ENCODE measurements at regions not wholly inside any gene's neighbourhood (a gene's known extent, or its start where the extent isn't known, plus 50 kb on each side); places are given as distances from the start of the nearest gene placed in this dataset.

DNA sequence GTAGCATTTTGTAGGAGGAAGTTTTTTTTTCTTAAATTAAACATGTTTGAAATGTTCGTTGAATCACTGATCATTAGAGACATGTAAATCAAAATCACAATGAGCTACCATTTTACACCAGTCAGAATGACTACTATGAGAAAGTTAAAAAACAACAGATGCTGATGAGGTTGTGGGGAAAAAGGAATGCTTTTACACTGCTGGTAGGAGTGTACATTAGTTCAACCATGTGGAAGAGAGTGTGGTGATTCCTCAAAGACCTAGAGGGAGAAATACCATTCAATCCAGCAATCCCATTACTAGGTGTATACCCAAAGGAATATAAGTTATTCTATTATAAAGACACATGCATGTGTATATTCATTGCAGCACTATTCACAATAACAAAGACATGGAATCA, 122.0 kb upstream of the ARGLU1 start:
- no peaks in the 10 kb centered on the region for H3K27me3 Mint-ChIP-seq (ENCODE audit: low read depth)
- Histone ChIP-seq H2AK5ac (ENCODE audit: insufficient read length, low read length) (no peak overlapping the region), H2BK5ac (ENCODE audit: insufficient read length, low read length) (no peak overlapping the region), H4K91ac (ENCODE audit: insufficient read length, low read depth, low read length) (no peak overlapping the region), H3K14ac (ENCODE audit: insufficient read depth, low read length) (no peak overlapping the region), H3K23ac (ENCODE audit: insufficient read length, low read depth, low read length) (no peak overlapping the region), H3K23me2 (ENCODE audit: insufficient read length, low read depth, low read length, poor library complexity, severe bottlenecking) (no peaks in the 10 kb centered on the region), H3K9ac (ENCODE audit: extremely low read depth, insufficient read length, low read length) (no peak overlapping the region), H3K27me3 (ENCODE audit: insufficient read depth, low read length) (no peaks in the 10 kb centered on the region), H4K20me1 (ENCODE audit: control insufficient read depth, insufficient read depth, insufficient read length) (no peaks in the 10 kb centered on the region), H3K18ac (ENCODE audit: insufficient read length, low read depth, low read length) (no peak overlapping the region), H4K8ac (replicated peaks; ENCODE audit: insufficient read length, low read depth, low read length) (no peak overlapping the region), H2BK120ac (ENCODE audit: low read depth, low read length, poor library complexity, severe bottlenecking) (no peak overlapping the region), H2BK20ac (ENCODE audit: low read depth, low read length, poor library complexity, severe bottlenecking) (no peak overlapping the region), H3K79me1 (ENCODE audit: insufficient read depth, low read depth, low read length, poor library complexity, severe bottlenecking) (no peaks in the 10 kb centered on the region), H3K56ac (ENCODE audit: insufficient read length, low read depth, low read length) (no peak overlapping the region), H3K27ac (ENCODE audit: insufficient read length, low read depth, low read length) (no peak overlapping the region), H4K5ac (ENCODE audit: insufficient read length, low read depth, low read length) (no peak overlapping the region), H3K4me1 (ENCODE audit: insufficient read depth, low read length) (0 out of 2 replicates have a peak, but pooled peaks cover 2% of the 10 kb centered on the region), H2BK12ac (ENCODE audit: insufficient read length, low read depth, low read length) (no peak overlapping the region), H3K79me2 (ENCODE audit: insufficient read depth, low read length) (no peaks in the 10 kb centered on the region), H3T11ph (ENCODE audit: low read length) (no peak overlapping the region), H2AFZ (ENCODE audit: low read length) (no peak overlapping the region), H2BK15ac (ENCODE audit: low read depth, low read length) (no peak overlapping the region), H3K4me2 (ENCODE audit: insufficient read depth, insufficient read length, low read length) (no peak overlapping the region), H3K9me3 (ENCODE audit: control insufficient read depth, low read depth, low read length) (no peaks in the 10 kb centered on the region), H3K4ac (ENCODE audit: low read depth, low read length) (no peak overlapping the region)
- H3K4me3 Mint-ChIP-seq, result no peak overlapping the region
- TF ChIP-seq, protein P1, sequence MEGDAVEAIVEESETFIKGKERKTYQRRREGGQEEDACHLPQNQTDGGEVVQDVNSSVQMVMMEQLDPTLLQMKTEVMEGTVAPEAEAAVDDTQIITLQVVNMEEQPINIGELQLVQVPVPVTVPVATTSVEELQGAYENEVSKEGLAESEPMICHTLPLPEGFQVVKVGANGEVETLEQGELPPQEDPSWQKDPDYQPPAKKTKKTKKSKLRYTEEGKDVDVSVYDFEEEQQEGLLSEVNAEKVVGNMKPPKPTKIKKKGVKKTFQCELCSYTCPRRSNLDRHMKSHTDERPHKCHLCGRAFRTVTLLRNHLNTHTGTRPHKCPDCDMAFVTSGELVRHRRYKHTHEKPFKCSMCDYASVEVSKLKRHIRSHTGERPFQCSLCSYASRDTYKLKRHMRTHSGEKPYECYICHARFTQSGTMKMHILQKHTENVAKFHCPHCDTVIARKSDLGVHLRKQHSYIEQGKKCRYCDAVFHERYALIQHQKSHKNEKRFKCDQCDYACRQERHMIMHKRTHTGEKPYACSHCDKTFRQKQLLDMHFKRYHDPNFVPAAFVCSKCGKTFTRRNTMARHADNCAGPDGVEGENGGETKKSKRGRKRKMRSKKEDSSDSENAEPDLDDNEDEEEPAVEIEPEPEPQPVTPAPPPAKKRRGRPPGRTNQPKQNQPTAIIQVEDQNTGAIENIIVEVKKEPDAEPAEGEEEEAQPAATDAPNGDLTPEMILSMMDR (conservative IDR thresholded peaks at IDR 0.05), result no peak
- DNase-seq, result no peak
- H3K27ac Mint-ChIP-seq, result no peak overlapping the region
- H3K9me3 Mint-ChIP-seq, result no peaks in the 10 kb centered on the region
- H3K4me1 Mint-ChIP-seq, result peaks cover 17 to 21% of the 10 kb centered on the region in 2 experiments
- H3K36me3 Mint-ChIP-seq (ENCODE audit: insufficient read depth in 1 of 3, low read depth in 3 of 3), result no peaks in the 10 kb centered on the region
- no CpG with 5 or more reads among the region's 1 CpG for WGBS (ENCODE audit: extremely low coverage, insufficient read length, low lambda C conversion rate)

Data from H9 (cell line).